WTC11 (cell line): ENCODE measurements at regions not wholly inside any gene's neighbourhood (a gene's known extent, or its start where the extent isn't known, plus 50 kb on each side); places are given as distances from the start of the nearest gene placed in this dataset.

Experiments used
- ATAC-seq: fragments of 200-7000 bp; cut with Tn5 transposase; 2 replicates; pipeline ENCODE4 v1.10.0; 2021; ENCODE audit warnings: mild to moderate bottlenecking, moderate library complexity
- CTCF ChIA-PET: fragments of 300-600 bp; sonication (Branson Sonifier 250); formaldehyde crosslinking; loops from one replicate; lab custom pipeline; 2021; ENCODE audit warnings: antibody characterized with exemption; lab: Charles Lee
- POLR2A ChIA-PET: fragments of 350-600 bp; sonication (Branson Sonifier 250); formaldehyde crosslinking; loops from one replicate; lab custom pipeline; 2021; ENCODE audit warnings: antibody characterized with exemption; lab: Charles Lee
- DNase-seq: peaks from one replicate; pipeline ENCODE4 v3.0.0; 2021; ENCODE audit warnings: low spot score
- H3K27ac Mint-ChIP-seq: 2 replicates; pipeline ENCODE4 v1.8.0; 2021; ENCODE audit warnings: mixed read lengths
- H3K27me3 Mint-ChIP-seq: 2 replicates; pipeline ENCODE4 v1.8.0; 2021; ENCODE audit warnings: low read depth, mild to moderate bottlenecking, moderate library complexity, mixed read lengths
- H3K36me3 Mint-ChIP-seq: 2 replicates; pipeline ENCODE4 v1.8.0; 2021; ENCODE audit warnings: mixed read lengths
- H3K4me1 Mint-ChIP-seq: 2 replicates; pipeline ENCODE4 v1.8.0; 2022; ENCODE audit warnings: mixed read lengths
- H3K4me3 Mint-ChIP-seq: 2 replicates; pipeline ENCODE4 v1.8.0; 2021; ENCODE audit warnings: mild to moderate bottlenecking, moderate library complexity, mixed read lengths
- H3K9me3 Mint-ChIP-seq: 2 replicates; pipeline ENCODE4 v1.8.0; 2021; ENCODE audit warnings: mixed read lengths
- ATF1 ChIP-seq: sonication (generic); formaldehyde crosslinking; IDR thresholded peaks from 2 replicates; pipeline ENCODE4 v1.8.1; 2023; ENCODE audit warnings: mild to moderate bottlenecking, moderate library complexity, missing genetic modification reagents
- CREM ChIP-seq: sonication (generic); formaldehyde crosslinking; IDR thresholded peaks from 2 replicates; pipeline ENCODE4 v1.8.1; 2022; ENCODE audit warnings: mild to moderate bottlenecking, missing genetic modification reagents, moderate library complexity
- ELF4 ChIP-seq: sonication (generic); formaldehyde crosslinking; IDR thresholded peaks from 2 replicates; pipeline ENCODE4 v1.8.1; 2022; ENCODE audit warnings: low read depth, mild to moderate bottlenecking, moderate library complexity, missing genetic modification reagents
- ESRRA ChIP-seq: sonication (generic); formaldehyde crosslinking; IDR thresholded peaks from 2 replicates; pipeline ENCODE4 v1.8.1; 2022; ENCODE audit warnings: mild to moderate bottlenecking, missing genetic modification reagents, borderline replicate concordance
- GTF2I ChIP-seq: fragments of 250-450 bp; sonication (Bioruptor Pico); conservative IDR thresholded peaks from 2 replicates; pipeline ENCODE4 v1.4.0; 2021; ENCODE audit warnings: mild to moderate bottlenecking
- JUN ChIP-seq: sonication (generic); formaldehyde crosslinking; IDR thresholded peaks from 2 replicates; pipeline ENCODE4 v1.8.0; 2023; ENCODE audit warnings: mild to moderate bottlenecking, missing genetic modification reagents
- NFATC4 ChIP-seq: fragments of 250-450 bp; sonication (Bioruptor Pico); IDR thresholded peaks from 2 replicates; pipeline ENCODE4 v1.9.0; 2021; ENCODE audit warnings: mild to moderate bottlenecking
- NR3C1 ChIP-seq: sonication (generic); formaldehyde crosslinking; conservative IDR thresholded peaks from 2 replicates; pipeline ENCODE4 v1.8.1; 2023; ENCODE audit warnings: low read depth, mild to moderate bottlenecking, missing genetic modification reagents
- RELA ChIP-seq: sonication (generic); formaldehyde crosslinking; IDR thresholded peaks from 2 replicates; pipeline ENCODE4 v1.8.1; 2022; ENCODE audit warnings: missing genetic modification reagents, mild to moderate bottlenecking, borderline replicate concordance
- SOX15 ChIP-seq: fragments of 250-450 bp; sonication (Bioruptor Pico); IDR thresholded peaks from 2 replicates; pipeline ENCODE4 v1.9.0; 2021; ENCODE audit warnings: mild to moderate bottlenecking
- SP1 ChIP-seq: sonication (generic); formaldehyde crosslinking; conservative IDR thresholded peaks from 2 replicates; pipeline ENCODE4 v1.8.1; 2022; ENCODE audit warnings: missing genetic modification reagents
- TP53 ChIP-seq: sonication (generic); formaldehyde crosslinking; IDR thresholded peaks from 2 replicates; pipeline ENCODE4 v1.8.1; 2023; ENCODE audit warnings: mild to moderate bottlenecking, missing genetic modification reagents
- ZNF121 ChIP-seq: sonication (generic); formaldehyde crosslinking; IDR thresholded peaks from 2 replicates; pipeline ENCODE4 v1.8.0; 2023; ENCODE audit warnings: missing genetic modification reagents
- ZNF416 ChIP-seq: fragments of 250-450 bp; sonication (Bioruptor Pico); IDR thresholded peaks from 2 replicates; pipeline ENCODE4 v1.9.0; 2021; ENCODE audit warnings: mild to moderate bottlenecking, inconsistent platforms
- TF ChIP-seq, protein P1 (sequence below): sonication (generic); formaldehyde crosslinking; IDR thresholded peaks from 2 replicates; pipeline ENCODE4 v1.8.1; 2022; ENCODE audit warnings: missing genetic modification reagents, borderline replicate concordance
- TF ChIP-seq, protein P2 (sequence below): sonication (generic); formaldehyde crosslinking; IDR thresholded peaks from 2 replicates; pipeline ENCODE4 v1.8.1; 2023; ENCODE audit warnings: mild to moderate bottlenecking, missing genetic modification reagents, moderate library complexity
- TF ChIP-seq, protein P3 (sequence below): sonication (generic); formaldehyde crosslinking; IDR thresholded peaks from 2 replicates; pipeline ENCODE4 v1.8.0; 2022; ENCODE audit warnings: mild to moderate bottlenecking, missing genetic modification reagents
- TF ChIP-seq, protein P4 (sequence below): sonication (generic); formaldehyde crosslinking; IDR thresholded peaks from 2 replicates; pipeline ENCODE4 v1.8.0; 2023; ENCODE audit warnings: missing genetic modification reagents
- TF ChIP-seq, protein P5 (sequence below): sonication (generic); formaldehyde crosslinking; IDR thresholded peaks from 2 replicates; pipeline ENCODE4 v1.8.0; 2023; ENCODE audit warnings: missing genetic modification reagents, mild to moderate bottlenecking, borderline replicate concordance
- TF ChIP-seq, protein P6 (sequence below): fragments of 250-450 bp; sonication (Bioruptor Pico); IDR thresholded peaks from 2 replicates; pipeline ENCODE4 v1.8.0; 2021; ENCODE audit warnings: mild to moderate bottlenecking
- TF ChIP-seq, protein P7 (sequence below): sonication (generic); formaldehyde crosslinking; conservative IDR thresholded peaks from 2 replicates; pipeline ENCODE4 v1.8.1; 2023; ENCODE audit warnings: mild to moderate bottlenecking, low read depth, missing genetic modification reagents, moderate library complexity
- TF ChIP-seq, protein P8 (sequence below): sonication (generic); formaldehyde crosslinking; IDR thresholded peaks from 2 replicates; pipeline ENCODE4 v1.8.1; 2022; ENCODE audit warnings: mild to moderate bottlenecking, moderate library complexity, missing genetic modification reagents

DNA sequence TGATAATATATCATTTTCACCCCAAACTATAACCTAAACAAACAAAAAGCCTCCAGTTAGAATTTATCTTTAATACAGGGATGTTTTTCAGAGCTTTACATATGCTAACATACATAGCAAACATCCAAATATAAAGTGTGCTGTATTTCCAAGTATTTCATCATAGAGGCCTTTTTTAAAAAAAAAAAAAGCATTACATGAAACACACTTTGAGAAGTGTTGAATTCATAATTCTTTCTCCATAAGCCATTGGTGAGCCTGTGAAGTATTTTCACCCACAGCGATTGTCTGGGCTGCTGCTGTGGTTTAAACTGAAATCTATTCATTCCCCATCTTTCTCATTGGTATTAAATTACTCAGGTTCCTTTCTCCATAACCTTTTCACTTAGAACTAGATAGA lies 503.4 kb upstream of the CDH8 start:
- DNase-seq (no peak), ATAC-seq (no peak)
- CTCF ChIA-PET, result no interaction called here
- no peak overlapping the region for H3K27ac Mint-ChIP-seq
- no peaks in the 10 kb centered on the region for H3K36me3 Mint-ChIP-seq
- no peaks in the 10 kb centered on the region for H3K27me3 Mint-ChIP-seq
- H3K9me3 Mint-ChIP-seq, result no peaks in the 10 kb centered on the region
- H3K4me1 Mint-ChIP-seq, result peaks cover 7% of the 10 kb centered on the region
- POLR2A ChIA-PET, result interaction anchor here (0.7 kb wide), 1 partner anchor 49 kb away, joined by 3 read pairs; no protein-coding TSS in a partner anchor
- TF ChIP-seq, protein P1, sequence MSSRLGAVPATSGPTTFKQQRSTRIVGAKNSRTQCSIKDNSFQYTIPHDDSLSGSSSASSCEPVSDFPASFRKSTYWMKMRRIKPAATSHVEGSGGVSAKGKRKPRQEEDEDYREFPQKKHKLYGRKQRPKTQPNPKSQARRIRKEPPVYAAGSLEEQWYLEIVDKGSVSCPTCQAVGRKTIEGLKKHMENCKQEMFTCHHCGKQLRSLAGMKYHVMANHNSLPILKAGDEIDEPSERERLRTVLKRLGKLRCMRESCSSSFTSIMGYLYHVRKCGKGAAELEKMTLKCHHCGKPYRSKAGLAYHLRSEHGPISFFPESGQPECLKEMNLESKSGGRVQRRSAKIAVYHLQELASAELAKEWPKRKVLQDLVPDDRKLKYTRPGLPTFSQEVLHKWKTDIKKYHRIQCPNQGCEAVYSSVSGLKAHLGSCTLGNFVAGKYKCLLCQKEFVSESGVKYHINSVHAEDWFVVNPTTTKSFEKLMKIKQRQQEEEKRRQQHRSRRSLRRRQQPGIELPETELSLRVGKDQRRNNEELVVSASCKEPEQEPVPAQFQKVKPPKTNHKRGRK (CRISPR knock-in tag), result no peak
- no peak for TF ChIP-seq ATF1
- TF ChIP-seq NFATC4, result no peak
- TF ChIP-seq, protein P2, sequence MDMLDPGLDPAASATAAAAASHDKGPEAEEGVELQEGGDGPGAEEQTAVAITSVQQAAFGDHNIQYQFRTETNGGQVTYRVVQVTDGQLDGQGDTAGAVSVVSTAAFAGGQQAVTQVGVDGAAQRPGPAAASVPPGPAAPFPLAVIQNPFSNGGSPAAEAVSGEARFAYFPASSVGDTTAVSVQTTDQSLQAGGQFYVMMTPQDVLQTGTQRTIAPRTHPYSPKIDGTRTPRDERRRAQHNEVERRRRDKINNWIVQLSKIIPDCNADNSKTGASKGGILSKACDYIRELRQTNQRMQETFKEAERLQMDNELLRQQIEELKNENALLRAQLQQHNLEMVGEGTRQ (CRISPR knock-in tag), result no peak
- TF ChIP-seq ZNF416 (CRISPR knock-in tag), result no peak
- no peak for TF ChIP-seq ELF4 (CRISPR knock-in tag)
- TF ChIP-seq, protein P3, sequence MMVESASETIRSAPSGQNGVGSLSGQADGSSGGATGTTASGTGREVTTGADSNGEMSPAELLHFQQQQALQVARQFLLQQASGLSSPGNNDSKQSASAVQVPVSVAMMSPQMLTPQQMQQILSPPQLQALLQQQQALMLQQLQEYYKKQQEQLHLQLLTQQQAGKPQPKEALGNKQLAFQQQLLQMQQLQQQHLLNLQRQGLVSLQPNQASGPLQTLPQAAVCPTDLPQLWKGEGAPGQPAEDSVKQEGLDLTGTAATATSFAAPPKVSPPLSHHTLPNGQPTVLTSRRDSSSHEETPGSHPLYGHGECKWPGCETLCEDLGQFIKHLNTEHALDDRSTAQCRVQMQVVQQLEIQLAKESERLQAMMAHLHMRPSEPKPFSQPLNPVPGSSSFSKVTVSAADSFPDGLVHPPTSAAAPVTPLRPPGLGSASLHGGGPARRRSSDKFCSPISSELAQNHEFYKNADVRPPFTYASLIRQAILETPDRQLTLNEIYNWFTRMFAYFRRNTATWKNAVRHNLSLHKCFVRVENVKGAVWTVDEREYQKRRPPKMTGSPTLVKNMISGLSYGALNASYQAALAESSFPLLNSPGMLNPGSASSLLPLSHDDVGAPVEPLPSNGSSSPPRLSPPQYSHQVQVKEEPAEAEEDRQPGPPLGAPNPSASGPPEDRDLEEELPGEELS (CRISPR knock-in tag), result no peak
- TF ChIP-seq NR3C1 (CRISPR knock-in tag), result no peak
- no peak for TF ChIP-seq CREM
- TF ChIP-seq, protein P4, sequence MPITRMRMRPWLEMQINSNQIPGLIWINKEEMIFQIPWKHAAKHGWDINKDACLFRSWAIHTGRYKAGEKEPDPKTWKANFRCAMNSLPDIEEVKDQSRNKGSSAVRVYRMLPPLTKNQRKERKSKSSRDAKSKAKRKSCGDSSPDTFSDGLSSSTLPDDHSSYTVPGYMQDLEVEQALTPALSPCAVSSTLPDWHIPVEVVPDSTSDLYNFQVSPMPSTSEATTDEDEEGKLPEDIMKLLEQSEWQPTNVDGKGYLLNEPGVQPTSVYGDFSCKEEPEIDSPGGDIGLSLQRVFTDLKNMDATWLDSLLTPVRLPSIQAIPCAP, result no peak
- TF ChIP-seq TP53 (CRISPR knock-in tag), result no peak
- no peak for TF ChIP-seq SP1 (CRISPR knock-in tag)
- no peak overlapping the region for H3K4me3 Mint-ChIP-seq

DNA sequence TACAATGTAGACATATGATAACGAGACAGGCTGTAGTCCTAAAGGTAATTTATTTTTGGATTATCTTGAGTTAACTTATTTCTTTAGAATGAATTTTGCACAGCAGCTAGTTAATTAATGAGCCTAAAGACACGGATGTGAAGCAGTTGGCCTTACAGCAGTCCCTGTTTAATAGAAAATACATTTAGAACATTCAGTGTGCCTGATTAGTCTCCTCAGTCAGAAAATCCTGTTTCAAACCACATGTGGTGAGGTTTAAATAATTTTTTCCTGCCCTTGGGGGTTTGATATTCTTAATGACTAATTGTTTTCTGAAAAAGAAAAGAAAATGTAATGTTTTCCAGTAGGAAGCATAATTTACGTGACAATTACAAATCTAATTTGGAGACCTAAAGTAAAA lies 494.2 kb upstream of the CDH8 start:
- no peak overlapping the region for H3K4me3 Mint-ChIP-seq
- no peaks in the 10 kb centered on the region for H3K36me3 Mint-ChIP-seq
- TF ChIP-seq NFATC4, result no peak
- TF ChIP-seq, protein P5, sequence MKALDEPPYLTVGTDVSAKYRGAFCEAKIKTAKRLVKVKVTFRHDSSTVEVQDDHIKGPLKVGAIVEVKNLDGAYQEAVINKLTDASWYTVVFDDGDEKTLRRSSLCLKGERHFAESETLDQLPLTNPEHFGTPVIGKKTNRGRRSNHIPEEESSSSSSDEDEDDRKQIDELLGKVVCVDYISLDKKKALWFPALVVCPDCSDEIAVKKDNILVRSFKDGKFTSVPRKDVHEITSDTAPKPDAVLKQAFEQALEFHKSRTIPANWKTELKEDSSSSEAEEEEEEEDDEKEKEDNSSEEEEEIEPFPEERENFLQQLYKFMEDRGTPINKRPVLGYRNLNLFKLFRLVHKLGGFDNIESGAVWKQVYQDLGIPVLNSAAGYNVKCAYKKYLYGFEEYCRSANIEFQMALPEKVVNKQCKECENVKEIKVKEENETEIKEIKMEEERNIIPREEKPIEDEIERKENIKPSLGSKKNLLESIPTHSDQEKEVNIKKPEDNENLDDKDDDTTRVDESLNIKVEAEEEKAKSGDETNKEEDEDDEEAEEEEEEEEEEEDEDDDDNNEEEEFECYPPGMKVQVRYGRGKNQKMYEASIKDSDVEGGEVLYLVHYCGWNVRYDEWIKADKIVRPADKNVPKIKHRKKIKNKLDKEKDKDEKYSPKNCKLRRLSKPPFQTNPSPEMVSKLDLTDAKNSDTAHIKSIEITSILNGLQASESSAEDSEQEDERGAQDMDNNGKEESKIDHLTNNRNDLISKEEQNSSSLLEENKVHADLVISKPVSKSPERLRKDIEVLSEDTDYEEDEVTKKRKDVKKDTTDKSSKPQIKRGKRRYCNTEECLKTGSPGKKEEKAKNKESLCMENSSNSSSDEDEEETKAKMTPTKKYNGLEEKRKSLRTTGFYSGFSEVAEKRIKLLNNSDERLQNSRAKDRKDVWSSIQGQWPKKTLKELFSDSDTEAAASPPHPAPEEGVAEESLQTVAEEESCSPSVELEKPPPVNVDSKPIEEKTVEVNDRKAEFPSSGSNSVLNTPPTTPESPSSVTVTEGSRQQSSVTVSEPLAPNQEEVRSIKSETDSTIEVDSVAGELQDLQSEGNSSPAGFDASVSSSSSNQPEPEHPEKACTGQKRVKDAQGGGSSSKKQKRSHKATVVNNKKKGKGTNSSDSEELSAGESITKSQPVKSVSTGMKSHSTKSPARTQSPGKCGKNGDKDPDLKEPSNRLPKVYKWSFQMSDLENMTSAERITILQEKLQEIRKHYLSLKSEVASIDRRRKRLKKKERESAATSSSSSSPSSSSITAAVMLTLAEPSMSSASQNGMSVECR, result no peak
- TF ChIP-seq ESRRA (CRISPR knock-in tag), result no peak
- TF ChIP-seq ZNF121, result no peak
- TF ChIP-seq GTF2I, result no peak
- TF ChIP-seq, protein P6, sequence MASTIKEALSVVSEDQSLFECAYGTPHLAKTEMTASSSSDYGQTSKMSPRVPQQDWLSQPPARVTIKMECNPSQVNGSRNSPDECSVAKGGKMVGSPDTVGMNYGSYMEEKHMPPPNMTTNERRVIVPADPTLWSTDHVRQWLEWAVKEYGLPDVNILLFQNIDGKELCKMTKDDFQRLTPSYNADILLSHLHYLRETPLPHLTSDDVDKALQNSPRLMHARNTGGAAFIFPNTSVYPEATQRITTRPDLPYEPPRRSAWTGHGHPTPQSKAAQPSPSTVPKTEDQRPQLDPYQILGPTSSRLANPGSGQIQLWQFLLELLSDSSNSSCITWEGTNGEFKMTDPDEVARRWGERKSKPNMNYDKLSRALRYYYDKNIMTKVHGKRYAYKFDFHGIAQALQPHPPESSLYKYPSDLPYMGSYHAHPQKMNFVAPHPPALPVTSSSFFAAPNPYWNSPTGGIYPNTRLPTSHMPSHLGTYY (CRISPR knock-in tag), result no peak
- no peak for TF ChIP-seq ZNF416 (CRISPR knock-in tag)
- TF ChIP-seq RELA, result no peak
- TF ChIP-seq, protein P7, sequence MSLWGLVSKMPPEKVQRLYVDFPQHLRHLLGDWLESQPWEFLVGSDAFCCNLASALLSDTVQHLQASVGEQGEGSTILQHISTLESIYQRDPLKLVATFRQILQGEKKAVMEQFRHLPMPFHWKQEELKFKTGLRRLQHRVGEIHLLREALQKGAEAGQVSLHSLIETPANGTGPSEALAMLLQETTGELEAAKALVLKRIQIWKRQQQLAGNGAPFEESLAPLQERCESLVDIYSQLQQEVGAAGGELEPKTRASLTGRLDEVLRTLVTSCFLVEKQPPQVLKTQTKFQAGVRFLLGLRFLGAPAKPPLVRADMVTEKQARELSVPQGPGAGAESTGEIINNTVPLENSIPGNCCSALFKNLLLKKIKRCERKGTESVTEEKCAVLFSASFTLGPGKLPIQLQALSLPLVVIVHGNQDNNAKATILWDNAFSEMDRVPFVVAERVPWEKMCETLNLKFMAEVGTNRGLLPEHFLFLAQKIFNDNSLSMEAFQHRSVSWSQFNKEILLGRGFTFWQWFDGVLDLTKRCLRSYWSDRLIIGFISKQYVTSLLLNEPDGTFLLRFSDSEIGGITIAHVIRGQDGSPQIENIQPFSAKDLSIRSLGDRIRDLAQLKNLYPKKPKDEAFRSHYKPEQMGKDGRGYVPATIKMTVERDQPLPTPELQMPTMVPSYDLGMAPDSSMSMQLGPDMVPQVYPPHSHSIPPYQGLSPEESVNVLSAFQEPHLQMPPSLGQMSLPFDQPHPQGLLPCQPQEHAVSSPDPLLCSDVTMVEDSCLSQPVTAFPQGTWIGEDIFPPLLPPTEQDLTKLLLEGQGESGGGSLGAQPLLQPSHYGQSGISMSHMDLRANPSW (CRISPR knock-in tag), result no peak
- TF ChIP-seq, protein P8, sequence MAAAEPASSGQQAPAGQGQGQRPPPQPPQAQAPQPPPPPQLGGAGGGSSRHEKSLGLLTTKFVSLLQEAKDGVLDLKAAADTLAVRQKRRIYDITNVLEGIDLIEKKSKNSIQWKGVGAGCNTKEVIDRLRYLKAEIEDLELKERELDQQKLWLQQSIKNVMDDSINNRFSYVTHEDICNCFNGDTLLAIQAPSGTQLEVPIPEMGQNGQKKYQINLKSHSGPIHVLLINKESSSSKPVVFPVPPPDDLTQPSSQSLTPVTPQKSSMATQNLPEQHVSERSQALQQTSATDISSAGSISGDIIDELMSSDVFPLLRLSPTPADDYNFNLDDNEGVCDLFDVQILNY (CRISPR knock-in tag), result no peak
- TF ChIP-seq JUN (CRISPR knock-in tag), result no peak
- TF ChIP-seq SOX15 (CRISPR knock-in tag), result no peak
- CTCF ChIA-PET, result no interaction called here
- H3K9me3 Mint-ChIP-seq, result no peaks in the 10 kb centered on the region
- H3K27me3 Mint-ChIP-seq, result no peaks in the 10 kb centered on the region
- ATAC-seq (no peak), DNase-seq (no peak)
- POLR2A ChIA-PET, result interaction anchor here (0.6 kb wide), 1 partner anchor 735 kb away, joined by 4 read pairs; no protein-coding TSS in a partner anchor
- peaks cover 5% of the 10 kb centered on the region for H3K4me1 Mint-ChIP-seq
- no peak overlapping the region for H3K27ac Mint-ChIP-seq
